GOT3 (cell line): ENCODE measurements at regions not wholly inside any gene's neighbourhood (a gene's known extent, or its start where the extent isn't known, plus 50 kb on each side); places are given as distances from the start of the nearest gene placed in this dataset.
"Not testable (repeated sequence)": the region's sequence is repeated elsewhere in the genome, so short reads cannot be mapped to it uniquely, and the experiment has no call there.

Experiments
- DNase-seq: peaks from one replicate; lab custom pipeline; 2025; ENCODE audit warnings: mixed read lengths; lab: John Stamatoyannopoulos, UW

DNA sequence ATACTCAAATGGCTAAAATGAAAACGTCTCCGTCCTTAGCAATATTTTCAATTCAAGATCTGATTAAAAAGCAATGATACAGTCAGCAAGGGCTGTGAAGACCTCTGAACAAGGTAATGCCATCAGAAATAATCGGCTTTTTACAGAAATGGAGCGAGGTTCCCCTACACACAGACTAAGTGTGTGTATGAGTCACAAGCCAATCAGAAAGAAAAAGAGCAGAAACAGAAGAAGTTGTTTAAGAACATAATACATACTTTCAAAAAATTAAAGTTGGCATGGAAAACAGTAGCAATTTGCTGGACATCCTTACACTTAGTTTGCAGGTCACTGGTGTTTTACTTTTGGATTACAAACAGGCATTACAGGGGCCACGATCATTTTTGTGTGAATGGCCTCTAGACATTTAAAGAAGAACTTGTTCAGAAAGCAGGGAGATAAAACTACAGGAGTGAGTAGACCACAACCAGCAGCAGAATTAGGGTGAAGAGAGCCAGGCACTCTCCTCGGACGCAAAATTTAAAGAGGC lies 350.0 kb upstream of the RUNX1 start:
- no peak for DNase-seq

DNA sequence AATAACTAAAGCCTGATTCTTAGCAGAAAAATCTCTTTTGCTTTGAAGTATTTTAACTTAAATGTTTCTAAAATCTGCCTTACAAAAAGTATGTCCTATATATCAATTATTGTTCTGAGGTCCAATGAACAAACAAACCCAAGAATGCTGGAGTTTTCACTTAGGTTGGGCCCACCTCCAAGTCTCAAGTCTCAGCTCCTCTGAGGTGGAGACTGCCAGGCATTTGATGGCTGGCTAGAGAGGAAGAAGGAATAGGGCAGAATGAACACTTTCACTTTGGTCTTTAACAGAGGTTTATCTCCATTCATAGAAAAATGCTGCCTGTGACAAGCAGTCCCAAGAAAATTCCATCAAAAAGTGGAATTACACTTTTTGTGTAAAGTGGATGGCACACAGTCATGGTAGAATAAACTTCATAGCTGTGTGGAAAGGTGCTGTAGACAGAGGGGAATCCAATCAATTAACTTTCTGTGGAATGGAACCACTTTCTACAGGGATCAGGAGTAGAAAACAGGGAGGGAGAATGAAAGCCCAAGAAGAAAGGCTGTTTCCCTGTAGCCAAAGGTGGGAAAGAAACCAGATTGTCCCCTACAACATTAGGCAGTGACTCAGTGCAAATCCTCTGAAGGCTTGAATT lies 349.4 kb upstream of the RUNX1 start:
- no peak for DNase-seq

DNA sequence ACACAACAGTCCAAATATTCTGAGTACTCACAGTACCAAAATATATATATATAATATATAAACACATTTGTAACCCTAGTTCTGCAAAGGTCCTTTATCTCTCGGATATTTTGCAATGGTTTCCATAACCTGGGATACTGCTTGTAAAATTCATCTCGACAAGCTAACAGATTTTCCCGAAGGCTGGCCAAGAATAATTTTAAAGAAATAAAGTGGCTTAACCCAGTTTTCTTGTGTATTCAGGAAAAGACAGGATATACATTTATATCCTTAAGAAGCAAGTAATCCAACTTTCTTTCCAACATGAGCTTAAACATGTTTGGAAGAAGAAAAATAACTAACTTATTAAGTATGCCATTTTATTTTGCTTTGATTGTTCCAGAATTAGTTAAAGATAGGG lies 348.7 kb upstream of the RUNX1 start:
- no peak for DNase-seq

- DNase-seq, result no peak
Observed at GRCh38 chr21:35396655-35397054, 347.6 kb upstream of the RUNX1 start.

DNA sequence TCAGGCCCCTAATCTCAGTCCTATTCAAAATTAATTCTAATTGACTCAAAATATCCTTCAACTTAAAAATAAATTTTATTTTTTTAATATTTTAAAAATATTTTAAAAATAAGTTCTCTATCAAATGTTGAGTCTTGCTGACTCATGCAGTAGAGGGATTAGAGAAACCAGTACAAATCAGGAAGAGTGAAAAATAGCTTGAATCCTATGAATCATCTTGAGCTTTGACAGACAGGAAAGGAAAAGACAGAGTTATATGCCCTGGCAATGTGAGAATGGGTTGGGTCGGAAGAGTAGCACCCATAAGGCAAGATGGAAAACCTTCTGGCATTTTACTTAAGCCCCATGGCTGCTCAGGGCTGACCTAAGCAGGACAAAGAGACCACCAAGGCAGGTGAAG lies 346.6 kb upstream of the RUNX1 start:
- DNase-seq, result no peak

- DNase-seq, result no peak
Observed at GRCh38 chr21:35394634-35395369, 345.7 kb upstream of the RUNX1 start.

DNA sequence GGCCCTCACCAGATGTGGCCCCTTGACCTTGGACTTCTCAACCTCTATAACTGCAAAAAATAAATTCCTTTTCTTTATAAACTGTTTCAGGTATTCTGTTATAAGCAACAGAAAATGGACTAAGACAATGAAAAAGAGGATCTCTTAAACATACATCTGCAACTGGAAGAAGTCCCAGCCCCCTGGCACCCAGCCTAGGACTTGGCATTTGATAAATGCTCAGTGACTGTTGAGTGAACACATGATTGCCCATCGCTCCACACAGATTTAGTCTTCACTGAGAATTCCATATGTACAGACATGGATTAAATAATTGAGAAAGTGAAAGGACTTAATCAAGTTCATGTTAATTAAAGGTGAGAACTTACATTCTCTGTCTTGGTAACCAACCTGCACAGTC lies 344.9 kb upstream of the RUNX1 start:
- DNase-seq, result no peak

GRCh38 chr21:35390013-35390776 lies 341.1 kb upstream of the RUNX1 start:
- DNase-seq, result no peak

DNA sequence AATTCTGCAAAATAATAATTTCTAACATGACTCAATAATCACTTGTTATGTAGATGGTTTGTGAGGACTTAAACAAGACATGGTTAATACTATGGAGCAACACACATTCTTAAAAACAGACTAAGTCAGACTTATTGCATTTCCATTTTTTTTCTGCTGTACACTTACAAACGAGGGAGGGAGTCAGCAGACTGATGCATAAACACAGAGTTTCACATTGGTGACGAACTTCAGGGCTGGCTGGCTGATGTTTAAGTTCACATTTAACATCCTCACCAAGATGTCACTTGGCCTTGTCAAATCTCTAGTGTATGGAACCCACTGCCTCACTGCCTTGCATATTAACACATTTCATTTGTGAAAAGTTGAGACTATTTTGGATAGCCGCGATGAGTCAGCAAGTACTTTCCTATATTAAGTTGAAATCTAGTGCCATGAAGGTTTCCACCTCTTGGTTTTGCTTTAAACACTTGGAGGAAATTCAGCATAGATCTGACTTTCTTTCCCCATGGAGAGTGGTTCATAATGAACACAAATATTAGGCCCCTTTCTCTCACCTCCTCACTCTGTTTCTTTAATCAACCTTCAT lies 337.5 kb upstream of the RUNX1 start:
- DNase-seq, result no peak

- DNase-seq, result no peak
Observed at GRCh38 chr21:35384375-35384774, 335.3 kb upstream of the RUNX1 start.

DNA sequence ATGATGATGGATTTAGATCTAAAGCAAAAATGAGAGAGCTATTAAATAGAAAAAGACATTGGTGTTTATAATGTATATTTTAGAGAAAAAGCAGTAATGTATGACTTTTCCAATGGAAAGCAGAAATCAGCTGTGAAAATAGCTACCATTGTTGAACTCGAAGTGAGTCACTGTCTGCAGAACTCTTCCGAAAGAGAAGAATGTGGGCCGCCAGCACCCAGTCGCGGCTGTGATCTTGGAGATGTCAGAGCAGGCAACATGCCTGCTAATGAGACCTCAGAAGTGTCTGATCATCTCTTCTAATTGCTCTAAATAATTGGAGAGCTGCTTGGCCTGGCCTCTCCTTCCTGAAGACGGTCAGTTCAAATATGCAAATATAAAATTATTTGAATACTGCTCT lies 333.6 kb upstream of the RUNX1 start:
- no peak for DNase-seq

- DNase-seq, result no peak
Observed at GRCh38 chr21:35381743-35382310, 332.7 kb upstream of the RUNX1 start.

- not testable (repeated sequence) for DNase-seq
Observed at GRCh38 chr21:35380304-35380703, 331.2 kb upstream of the RUNX1 start.

DNA sequence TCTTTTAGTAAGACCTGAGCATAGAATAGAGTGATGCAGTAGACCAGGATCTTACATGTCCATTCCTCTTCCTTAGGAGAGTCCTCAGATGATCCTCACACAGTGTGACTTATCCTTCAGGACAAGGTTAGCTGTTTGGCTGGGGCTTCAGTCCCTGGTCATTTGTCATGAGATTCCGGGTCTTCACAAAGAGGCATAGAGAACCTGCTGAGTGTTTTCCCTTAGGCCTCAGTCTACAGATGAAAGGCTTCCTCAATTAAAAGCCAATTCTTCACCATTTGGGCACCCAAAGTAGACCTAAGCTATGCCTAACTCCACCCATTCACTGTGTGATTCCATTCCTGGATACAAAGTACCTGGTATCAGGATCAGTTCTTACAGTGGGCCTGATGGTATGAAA lies 329.8 kb upstream of the RUNX1 start:
- no peak for DNase-seq

DNA sequence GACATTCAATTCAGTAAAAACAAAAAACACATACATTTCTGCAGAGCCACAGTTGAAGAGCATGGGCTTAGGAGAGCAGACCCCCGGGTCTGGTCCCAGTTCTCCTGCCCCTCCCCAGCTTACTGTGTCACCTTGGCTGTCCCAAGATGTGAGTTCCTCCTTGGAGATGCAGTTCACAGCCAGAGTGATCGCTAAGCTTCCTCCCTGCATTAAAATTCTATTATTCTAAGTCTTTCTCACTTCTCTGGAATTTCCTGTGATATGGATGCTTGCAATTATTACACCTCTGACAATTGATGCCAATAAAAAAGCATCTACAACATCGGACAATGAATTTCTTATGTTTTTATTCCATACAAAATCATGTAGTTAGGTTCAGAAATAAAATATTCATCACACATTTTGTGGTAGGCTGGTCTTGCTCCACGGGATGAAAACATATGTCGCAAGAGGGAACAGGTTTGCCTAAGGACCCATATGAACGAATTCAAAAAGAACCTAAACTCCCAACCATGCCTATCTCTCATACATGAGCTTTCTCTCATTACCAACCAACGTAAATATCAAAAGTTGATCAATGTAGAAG lies 328.5 kb upstream of the RUNX1 start:
- DNase-seq, result no peak

DNA sequence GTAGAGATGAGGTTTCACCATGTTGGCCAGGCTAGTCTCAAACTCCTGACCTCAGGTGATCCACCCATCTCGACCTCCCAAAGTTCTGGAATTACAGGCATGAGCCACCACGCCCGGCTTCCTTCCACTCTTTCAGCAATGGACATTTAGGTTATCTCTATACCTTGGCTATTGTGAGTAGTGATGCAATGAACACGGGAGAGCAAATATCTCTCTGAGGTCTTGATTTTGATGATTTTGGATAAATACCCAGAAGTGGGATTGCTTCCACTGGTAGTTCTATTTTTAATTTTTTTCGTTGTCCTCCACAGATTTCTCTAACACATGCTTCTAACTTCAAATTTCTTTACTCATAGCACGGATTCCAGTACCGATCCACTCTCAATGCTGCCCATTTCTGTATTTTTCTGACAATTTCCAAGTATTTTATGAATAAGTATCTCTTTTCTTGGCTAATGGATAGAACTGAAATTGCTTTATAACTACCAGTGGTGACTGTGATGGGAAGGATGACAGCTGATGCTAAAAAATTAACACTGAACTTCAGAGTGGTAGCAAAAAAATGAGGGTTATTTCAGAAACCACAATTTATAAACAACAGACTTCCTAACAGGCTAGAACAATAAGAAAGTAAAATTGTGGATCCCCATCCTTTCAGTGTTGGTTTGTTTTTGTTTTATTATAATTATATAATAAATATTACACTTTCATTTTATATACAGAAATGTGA lies 327.5 kb upstream of the RUNX1 start:
- no peak for DNase-seq

DNA sequence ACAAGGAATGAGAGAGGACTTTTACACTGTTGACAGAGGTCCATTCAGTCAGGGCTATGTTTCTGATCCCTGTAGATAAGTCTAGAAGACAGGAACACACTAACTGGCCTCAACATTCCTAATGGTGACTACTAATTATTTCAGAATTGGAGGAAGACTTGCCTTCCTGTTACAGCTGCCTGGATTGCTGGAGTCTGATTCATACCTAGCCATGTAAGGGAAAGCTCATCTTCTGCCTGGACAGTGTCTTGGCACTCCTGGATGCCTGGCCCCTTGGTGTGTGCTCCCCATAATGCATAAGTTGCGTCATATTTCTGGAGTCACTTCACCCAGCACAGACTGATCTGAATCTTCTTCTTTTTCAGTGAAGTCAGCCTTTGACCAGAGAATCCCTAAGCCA lies 326.0 kb upstream of the RUNX1 start:
- no peak for DNase-seq

DNA sequence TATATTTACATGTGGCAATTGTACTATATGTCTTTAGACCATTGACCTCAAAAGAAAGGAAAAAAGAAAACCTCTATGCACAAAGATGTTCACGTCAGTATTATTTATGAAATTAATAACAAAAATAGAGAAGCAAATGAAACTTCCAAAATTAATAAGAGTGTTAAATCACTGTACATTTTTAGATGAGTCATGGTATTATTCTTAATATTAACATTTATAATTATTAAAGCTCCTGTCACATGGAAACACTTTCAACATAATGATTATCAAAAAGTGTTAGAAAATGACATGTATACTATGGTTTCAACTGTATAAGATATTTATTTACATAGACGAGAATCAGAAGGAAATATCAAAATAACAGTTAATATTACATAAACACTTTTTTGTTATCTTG lies 324.9 kb upstream of the RUNX1 start:
- no peak for DNase-seq

DNA sequence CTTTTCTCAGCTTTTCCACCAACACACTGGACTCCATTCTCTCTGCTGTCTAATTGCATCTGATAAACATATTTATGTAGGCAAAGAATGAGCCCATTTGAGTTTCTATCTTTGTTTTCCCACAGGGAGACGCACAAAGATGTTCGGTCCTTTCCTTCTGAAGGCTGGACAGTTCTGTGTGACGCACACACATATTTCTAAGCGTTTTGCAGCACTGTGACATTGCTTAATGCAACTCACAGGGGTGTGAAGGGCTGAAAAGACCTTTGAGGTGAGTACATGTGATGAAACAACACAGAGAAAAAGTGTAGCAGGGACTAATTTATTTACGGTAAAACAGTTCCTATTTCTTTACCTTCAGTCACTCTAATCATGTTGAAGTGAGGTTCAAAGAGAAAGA lies 323.1 kb upstream of the RUNX1 start:
- no peak for DNase-seq

GRCh38 chr21:35370671-35371070 lies 321.6 kb upstream of the RUNX1 start:
- no peak for DNase-seq

DNA sequence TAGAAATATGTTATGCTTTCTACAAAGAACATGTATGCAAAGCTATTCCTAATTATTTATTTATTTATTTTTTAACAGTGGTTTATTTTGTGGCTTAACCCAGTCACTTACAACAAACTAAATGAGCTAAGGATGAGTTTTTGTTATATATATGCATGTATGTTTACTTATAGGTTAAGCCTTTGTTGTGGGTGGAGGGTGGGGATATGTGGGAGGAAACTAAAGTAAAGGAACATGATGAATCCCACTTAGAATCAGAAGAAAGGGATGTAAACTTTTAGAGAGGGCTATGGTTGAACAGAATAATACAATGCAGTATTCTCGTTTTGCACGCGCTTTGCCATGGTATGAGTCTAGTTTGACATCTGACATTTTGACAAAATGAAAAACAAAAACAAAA lies 321.0 kb upstream of the RUNX1 start:
- DNase-seq, result no peak
